GM18499 (cell line): ENCODE measurements at regions not wholly inside any gene's neighbourhood (a gene's known extent, or its start where the extent isn't known, plus 50 kb on each side); places are given as distances from the start of the nearest gene placed in this dataset.
"Not testable (repeated sequence)": the region's sequence is repeated elsewhere in the genome, so short reads cannot be mapped to it uniquely, and the experiment has no call there.

Source experiments
- ATAC-seq: cut with Tn5 transposase; IDR thresholded peaks from one replicate; pipeline ENCODE4 v1.9.1; 2021; ENCODE audit warnings: moderate number of reproducible peaks; ENCODE audit not compliant: insufficient read depth, unreplicated experiment

DNA sequence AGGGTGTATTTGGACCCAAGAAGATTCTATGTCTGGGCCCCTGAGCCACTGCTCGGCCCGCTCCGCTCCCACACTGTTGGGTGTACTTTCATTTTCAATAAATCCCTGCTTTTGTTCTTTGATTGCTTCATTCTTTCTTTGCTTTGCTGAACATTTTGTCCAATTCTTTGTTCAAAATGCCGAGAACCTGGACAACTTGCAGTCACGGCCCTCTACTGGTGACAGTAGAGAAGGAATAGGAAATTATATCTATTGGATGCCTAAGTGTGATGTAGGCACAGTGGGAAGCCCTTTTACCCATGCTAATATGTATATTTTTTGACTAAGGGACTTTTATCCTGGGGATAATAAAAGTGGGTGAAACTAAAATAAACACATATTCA is 340.8 kb downstream of the LRRC3B start:
- ATAC-seq, result no peak

DNA sequence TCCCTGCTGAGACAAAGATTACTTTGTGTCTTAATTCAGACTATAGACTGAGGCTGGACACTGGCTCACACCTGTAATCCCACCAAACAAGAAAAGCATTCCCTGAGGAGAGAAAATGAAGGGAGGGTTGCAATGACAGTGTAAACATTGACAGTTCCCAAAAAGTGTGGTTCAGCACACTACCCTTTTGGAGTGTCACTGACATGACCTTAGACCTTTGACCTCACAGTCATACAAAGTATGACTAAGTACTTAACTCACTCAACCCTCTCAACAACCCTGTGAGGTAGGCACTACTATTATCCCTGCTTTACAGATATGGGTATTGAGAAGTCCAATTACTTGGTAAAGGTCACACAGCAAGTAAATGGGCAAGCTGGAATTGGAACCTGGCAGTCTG is 341.7 kb downstream of the LRRC3B start:
- ATAC-seq, result no peak

DNA sequence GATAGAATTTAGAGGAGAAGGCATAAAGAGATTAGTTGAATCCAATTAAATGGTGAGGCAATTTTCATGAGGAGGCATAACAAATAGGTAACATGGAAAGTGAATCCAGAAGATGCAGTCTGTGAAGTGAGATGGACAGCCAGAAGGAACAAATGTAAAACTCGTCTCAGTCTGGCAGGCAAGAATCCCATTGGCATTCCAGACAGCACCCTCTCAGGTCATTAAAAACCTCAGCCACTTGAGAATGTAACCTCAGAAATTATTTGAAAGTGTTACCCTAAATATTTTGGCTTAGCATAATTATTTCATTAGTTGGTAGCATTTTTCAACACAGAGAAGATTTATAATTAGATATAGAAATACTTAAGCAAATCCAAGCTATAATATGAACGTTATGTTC is 342.3 kb downstream of the LRRC3B start:
- no peak for ATAC-seq

DNA sequence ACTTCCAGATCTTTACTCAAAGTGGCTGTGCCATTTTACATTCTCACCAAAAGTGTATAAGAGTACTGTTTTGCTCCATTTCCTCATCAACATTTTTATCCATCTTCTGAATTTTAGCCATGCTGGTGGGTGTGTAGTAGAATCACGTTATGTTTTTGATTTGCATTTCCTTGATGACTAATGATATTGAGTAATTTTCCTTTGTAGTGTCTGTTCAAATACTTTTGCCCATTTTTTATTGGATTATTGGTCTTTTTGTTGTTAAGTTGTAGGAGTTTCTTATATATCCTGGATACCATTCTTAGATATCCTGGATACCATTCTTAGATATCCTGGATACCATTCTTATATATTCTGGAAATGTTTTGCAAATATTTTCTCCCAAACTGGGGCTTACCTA is 344.9 kb downstream of the LRRC3B start:
- ATAC-seq, result no peak

DNA sequence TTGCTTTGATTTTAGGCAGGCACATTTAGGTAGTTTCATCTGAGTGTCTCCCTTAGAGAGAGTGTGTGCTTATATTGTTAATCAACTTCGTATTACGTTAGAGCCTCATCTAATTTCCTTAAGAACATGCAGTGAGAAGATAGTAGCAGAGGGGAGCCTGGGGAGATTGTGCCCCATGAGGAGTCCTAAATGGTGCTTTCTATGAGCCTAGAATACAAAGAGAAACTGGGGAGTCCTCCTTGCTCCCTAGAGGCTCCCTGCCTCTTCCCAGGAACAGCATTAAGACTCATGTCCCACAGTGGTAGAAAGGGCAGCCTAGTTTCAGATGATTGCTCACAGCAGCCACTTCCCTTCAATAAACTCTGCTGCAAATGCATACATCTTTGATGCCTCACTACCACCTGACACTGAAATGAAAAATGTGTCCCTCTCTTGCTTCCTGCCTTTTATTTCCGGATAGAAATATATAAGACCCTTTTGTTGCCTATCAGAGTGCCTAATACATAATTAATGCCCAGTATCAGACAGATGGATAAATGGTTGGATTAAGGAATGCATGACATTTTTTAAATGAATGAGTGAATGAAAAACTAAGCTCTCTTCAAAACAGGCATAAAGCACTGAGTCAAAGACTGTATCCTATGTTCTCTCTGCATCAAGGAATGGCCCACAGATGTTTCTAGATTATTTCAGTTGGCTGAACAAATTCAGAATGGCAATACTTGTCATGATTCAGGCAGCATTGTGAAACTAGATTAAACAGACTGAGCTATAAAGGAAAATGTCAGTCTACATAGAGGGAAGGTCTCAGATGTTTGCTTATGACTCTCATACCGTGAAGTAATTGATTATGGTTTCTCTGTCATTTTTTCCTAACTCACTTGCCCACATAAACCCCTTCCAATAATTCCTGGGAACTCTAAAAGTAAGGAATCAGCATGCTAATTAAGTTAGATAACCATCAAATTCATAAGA is 362.1 kb downstream of the LRRC3B start:
- no peak for ATAC-seq

DNA sequence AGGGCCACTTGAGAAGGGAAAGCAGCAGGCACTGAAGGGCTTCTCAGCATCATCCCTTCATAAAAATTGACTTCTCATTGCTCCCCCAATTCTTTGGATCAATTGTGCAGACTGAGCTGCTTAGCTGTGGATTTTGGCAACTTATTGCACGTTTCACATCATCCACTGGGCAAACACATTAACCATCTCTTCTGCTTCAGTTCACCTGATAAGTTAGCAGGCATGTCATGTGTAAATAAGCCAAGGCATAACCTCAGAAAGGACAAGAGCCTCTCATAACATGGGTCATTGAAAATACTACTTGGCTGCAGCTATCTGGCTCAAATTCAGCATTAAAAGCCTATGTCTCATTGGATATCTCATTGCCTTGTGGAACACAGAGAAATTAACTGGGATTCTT is 366.5 kb downstream of the LRRC3B start:
- ATAC-seq, result no peak

DNA sequence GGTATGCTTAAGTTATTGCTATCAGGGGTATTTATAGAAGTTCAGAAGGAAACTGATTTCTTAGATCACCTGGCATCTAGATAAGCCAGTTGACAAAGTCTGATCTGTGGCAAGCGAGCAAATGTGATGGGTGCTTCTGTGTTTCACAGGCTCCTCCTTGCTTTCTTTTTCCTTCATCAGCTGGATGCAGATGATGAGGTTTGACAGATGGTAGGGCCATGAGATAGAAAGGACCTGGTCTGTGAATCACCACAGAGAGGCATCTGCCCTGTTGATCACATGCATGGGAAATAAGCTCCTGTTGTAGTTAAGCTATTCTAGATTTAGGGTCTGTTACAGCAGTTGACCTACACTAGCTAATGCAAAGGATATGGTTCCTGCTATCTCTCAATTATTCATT is 372.0 kb downstream of the NEK10 start:
- no peak for ATAC-seq

DNA sequence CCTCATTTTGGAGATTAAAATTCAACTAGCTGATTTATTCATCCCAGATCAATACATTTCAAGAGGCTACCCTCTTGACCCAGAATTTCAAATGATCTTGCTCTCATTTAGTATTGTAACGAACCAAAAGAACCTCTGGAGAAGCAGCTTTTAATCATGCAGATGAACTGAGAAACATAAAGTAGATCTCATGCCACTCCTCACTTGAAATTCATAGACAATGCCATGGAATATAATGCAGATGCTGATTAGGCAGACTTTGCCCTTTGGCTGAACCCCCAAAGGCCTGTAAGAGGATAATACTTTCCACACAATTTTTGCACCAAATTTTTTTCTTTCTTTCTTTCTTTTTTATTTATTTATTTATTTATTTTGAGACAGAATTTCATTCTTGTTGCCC is 358.3 kb downstream of the NEK10 start:
- no peak for ATAC-seq

DNA sequence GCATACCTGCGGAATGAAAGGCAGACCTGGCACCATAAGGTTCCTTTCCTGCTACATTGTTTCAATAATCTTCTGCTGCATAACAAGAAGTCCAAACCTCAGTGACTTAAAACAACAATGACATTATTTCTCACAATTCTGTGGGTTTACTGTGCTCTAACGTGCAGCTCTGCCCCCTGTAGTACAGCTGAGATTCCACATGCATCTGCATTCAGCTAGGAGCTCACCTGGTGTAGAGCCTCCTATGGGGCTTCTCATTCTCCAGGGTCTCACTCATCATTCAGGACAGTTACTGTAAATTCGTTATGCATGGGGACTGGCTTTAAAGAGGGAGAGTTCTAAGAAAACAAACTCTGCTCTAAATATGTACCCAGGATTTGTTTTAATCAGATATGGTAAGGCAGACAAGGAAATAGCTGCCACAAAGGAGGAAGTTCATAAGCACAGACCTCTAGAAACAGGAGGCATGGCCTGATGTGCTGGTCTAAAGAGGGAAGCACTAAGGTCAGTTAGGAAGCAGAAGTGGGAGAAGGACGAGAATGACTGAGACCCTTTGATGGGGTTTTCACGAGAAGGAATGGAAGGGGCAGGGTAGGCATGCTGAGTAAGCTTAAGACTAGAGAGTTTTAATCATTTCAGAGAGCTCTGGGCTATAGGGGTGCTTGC is 347.0 kb downstream of the NEK10 start:
- ATAC-seq, result no peak

DNA sequence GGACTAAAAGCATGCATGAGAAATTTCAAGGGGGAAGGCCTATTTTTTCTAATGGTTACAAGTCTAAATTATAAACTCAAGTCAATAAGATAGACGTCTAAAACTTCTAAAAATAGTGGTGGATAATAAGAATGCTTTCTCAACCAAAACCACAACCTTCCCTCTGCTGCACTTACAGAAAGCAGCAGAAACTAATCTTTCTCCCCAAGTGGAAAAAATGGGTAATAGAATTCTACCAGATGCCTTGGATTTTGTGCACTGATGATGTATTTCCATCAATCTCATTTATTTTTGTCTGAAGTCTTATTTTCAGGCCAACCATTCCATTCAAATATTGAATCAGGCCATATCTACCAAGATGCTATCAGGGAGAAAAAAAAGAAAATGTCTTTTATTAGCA is 344.7 kb downstream of the NEK10 start:
- ATAC-seq, result no peak

DNA sequence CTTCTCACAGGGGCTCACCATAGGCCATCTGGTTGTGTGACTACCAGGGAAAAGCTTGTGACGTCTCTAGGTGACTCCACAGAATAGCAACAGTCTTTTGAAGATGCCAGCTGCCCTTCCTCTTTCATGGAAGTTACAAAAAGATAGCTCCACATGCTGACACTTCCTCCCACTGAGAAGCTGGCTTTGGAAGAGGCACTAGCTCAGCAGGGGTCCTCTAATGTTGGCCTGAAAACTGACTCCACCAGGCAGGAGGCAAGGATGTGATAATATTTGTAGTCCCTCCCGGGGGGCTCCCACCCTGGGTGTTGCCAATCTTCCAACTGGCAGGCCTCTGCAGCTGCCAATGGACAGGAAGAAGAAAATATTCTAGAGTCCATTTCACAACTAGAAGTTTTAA is 343.5 kb downstream of the NEK10 start:
- no peak for ATAC-seq

DNA sequence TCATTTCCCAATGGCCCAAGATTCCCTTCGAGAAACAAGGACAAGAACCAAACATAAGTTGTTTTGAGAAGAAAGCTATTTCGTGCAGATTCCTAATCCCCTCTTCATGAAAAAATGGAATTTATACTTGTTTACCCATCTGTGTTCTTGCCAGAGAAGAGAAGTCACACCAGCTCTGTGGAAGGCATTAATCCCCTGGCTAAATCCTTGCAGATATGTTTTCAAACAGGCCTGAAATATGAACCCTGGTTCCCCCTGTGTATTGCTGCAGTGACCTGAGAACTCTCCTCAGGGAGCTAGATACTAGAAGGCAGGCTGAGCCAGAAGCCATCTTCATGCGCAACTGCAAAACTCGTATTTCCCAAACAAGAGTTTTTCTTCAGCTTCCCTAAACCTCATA is 337.7 kb downstream of the NEK10 start:
- no peak for ATAC-seq

DNA sequence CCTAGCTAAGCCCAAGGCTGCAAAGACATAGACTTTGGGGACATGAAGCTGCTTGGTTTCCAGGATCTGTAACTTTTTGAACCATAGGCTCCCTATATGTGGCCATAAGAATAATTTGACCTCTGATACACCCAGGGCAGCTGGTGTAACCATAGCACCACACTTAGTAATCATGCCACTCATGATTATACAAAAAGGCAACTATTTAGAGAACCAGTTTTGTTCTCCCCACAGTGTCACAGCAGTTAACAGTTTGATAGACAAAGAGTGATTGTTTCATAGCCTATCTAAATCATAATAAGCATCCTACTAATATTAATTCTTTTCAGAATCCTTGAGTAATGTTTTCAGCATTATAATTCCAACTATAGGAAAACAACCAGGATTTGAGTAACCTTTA is 334.9 kb downstream of the NEK10 start:
- ATAC-seq, result no peak

DNA sequence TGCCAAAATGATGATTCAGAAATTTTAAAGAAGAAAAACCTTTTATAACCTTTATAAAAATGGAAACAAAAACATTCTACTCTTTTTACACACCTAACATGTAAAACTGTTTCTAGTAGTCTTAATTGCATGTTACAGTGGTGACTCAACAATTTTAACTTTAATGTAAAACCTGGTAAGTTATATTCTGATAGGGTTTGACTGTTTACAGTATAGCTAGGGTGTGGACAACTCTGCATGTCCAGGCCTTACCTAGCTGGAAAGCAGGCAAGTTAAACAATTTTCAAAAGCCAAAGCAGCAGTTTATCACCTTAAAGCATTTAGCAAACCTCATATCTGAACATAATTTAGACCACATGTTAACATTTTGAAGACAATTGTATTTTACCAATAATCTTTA is 328.5 kb downstream of the NEK10 start:
- no peak for ATAC-seq

DNA sequence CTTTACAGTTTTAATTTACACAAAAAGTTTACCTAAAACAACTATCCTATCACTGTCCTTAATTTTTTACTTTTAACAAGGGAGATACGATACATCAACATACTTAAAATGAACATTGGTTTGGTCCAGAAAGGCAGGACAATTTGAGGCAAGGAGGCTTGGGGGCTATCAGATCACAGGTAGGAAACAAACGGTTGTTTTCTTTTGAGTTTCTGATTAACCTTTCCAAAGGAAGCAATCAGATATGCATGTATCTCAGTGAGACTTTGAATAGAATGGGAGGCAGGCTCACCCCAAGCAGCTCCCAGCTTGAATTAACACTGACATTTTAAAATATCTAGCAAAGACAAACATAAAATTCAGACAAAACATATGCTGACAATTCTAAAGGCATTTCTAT is 326.6 kb downstream of the NEK10 start:
- not testable (repeated sequence) for ATAC-seq

DNA sequence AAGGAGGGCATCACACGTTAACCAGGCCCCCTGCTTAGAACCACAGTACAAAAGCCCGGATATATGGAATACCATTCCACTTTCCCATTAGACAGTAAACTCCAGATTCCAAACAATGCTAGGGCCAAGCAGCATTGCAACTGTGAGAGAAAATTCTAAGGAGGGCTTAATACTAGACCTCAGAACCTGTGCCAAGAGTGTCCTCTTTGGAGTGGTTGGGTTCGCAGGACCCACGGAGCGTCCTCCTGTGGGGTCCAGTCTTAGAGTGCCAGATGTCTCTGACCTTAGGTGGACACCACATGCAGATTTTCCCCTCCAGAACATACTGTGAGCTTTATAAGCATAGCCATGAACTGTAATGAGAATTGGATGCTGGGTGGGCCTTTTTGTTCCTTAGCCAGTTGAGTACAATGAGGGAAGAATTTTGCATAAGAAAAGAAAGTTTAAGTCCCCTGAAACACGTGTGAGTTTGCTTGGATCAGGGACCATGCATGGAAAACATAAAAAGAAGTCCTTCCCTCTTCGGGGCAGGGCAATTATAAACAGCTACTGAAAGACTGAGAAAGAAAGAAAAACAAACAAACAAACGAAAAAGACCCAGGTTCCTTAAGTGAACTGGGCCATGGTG is 325.7 kb downstream of the NEK10 start:
- ATAC-seq, result no peak

DNA sequence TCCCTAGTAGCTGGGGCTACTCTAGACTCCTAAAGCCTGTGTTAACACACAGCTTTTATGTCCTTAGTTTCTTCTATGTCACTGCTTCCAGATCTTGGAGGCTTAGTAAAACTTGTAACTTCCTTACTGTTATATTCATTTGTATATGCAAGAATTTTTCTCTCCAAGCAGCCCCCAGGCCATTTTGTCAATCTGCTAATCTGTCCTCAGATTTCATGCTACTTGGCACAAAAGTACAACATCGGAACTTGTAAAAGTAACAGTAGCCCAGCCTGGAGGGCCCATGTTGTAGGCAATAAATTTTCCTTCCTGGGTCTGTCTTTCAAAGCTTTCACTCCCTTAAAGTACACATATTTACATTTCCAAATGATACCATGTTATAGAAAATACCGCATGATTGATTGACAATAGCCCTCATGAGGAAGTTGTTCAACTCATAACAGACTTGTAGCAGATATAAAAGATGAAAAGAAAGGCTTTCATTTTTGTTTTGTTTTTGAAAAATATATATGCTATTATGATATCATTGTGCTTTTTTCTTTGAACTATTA is 324.2 kb downstream of the NEK10 start:
- ATAC-seq, result no peak

DNA sequence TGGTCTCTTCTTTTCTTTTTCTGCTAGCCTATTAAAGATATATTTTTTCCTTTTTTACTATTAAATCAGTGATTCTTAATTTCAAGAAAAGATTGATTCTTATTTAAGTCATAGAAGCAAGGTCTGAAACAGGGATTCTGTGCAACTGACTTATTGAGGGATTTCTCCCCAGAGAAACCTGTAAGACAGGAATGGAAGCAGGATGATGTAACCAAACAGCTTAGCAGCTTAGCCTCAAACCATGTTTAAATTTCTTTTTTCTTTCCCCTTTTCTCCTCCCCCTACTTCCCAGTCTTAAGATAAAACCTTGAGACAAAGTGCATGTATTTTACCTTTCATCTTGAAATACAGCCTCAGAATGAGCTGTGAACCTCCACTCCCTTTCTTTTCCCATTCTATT is 322.8 kb downstream of the NEK10 start:
- no peak for ATAC-seq

DNA sequence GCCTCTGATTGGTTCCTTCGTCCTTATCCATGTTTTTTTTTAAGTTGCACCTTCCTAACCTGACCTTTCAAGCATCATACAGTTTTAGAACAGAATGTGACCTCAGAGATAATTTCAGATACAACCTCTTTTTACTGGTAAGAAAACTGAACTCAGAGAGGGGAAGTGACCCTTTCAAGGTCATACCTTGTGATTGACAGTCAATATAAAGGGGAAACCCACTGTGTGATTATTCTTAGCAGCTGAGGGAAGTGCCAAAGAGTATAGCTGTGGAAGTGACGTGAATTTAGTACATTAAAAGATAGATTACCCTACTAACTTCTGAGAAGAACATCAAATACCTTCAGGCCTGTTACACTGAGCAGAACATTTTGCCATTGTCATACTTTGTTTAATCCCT is 319.4 kb downstream of the NEK10 start:
- no peak for ATAC-seq

DNA sequence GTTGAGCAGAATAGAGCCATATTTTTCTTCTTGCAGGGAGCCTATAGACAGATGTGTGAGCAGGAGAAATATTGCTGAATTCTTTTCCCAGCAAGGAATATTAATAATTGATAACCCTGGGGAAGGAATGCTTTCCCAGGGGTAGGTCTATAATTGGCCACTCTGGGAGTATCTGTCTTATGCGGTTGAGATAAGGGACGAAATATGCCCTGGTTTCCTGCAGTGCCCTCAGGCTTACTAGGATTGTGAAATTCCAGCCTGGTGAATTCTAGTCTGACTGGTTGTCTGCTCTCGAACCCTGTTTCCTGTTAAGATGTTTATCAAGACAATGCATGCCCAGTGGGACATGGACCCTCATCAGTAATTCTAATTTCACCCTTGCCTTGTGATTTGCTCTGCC is 317.7 kb downstream of the NEK10 start:
- not testable (repeated sequence) for ATAC-seq

DNA sequence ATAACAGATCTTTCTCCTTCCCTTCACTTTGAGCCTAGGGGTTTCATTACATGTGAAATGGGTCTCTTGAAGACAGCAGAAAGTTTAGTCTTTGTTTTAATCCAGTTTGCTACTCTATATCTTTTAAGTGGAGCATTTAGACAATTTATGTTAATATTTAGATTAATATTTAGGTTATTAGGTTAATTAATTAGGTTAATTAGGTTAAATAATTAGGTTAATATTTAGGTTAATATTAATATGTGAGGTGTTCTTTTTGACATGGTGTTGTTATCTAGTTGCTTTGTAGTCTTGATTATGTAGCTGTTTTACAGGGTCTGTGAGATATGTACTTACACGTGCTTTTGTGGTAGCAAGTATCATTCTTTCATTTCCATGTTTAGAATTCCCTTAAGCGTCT is 312.9 kb downstream of the NEK10 start:
- ATAC-seq, result no peak
